ENCODE measurements at regions not wholly inside any gene's neighbourhood (a gene's known extent, or its start where the extent isn't known, plus 50 kb on each side); places are given as distances from the start of the nearest gene placed in this dataset.
"Not testable (repeated sequence)": the region's sequence is repeated elsewhere in the genome, so short reads cannot be mapped to it uniquely, and the experiment has no call there.

- not testable (repeated sequence) for DNase-seq
Observed at GRCh38 chr16:29197494-29198100, 208.9 kb downstream of the NPIPB11 start.

GRCh38 chr16:29196746-29197145 is 209.8 kb downstream of the NPIPB11 start:
- DNase-seq = not testable (repeated sequence)

- not testable (repeated sequence) for DNase-seq
Observed at GRCh38 chr16:29195116-29195872, 210.4 kb downstream of the LAT start.

GRCh38 chr16:29194185-29194844 is 209.5 kb downstream of the LAT start:
- not testable (repeated sequence) for DNase-seq

GRCh38 chr16:29193634-29194033 is 208.8 kb downstream of the LAT start:
- not testable (repeated sequence) for DNase-seq

- not testable (repeated sequence) for DNase-seq
Observed at GRCh38 chr16:29193248-29193574, 208.4 kb downstream of the LAT start.

- DNase-seq = no peak
Observed at GRCh38 chr16:29192329-29193247, 207.7 kb downstream of the LAT start.

GRCh38 chr16:29191636-29192180 is 206.9 kb downstream of the LAT start:
- not testable (repeated sequence) for DNase-seq

GRCh38 chr16:29190553-29191431 is 205.9 kb downstream of the LAT start:
- not testable (repeated sequence) for DNase-seq

GRCh38 chr16:29188806-29189205 is 204.0 kb downstream of the LAT start:
- DNase-seq = not testable (repeated sequence)

GRCh38 chr16:29186306-29187220 is 201.7 kb downstream of the LAT start:
- DNase-seq = not testable (repeated sequence)

- DNase-seq = not testable (repeated sequence)
Observed at GRCh38 chr16:29185872-29186271, 201.0 kb downstream of the LAT start.

GRCh38 chr16:29184738-29185438 is 200.0 kb downstream of the LAT start:
- peak; percentile 67 for DNase-seq

GRCh38 chr16:29182940-29183868 is 198.4 kb downstream of the LAT start:
- not testable (repeated sequence) for DNase-seq

- DNase-seq = no peak
Observed at GRCh38 chr16:29182501-29182900, 197.6 kb downstream of the LAT start.

- DNase-seq = not testable (repeated sequence)
Observed at GRCh38 chr16:29181921-29182411, 197.1 kb downstream of the LAT start.

GRCh38 chr16:29181254-29181780 is 196.5 kb downstream of the LAT start:
- not testable (repeated sequence) for DNase-seq

- not testable (repeated sequence) for DNase-seq
Observed at GRCh38 chr16:29180206-29180600, 195.4 kb downstream of the LAT start.
